ENCODE measurements at regions not wholly inside any gene's neighbourhood (a gene's known extent, or its start where the extent isn't known, plus 50 kb on each side); places are given as distances from the start of the nearest gene placed in this dataset.

GRCh38 chr13:104137416-104137815 lies 1071.2 kb upstream of the SLC10A2 start:
- no peak overlapping the region for H3K18ac ChIP-seq (ENCODE audit: low read depth, low read length)
- no peak overlapping the region for H2AFZ ChIP-seq (replicated peaks; ENCODE audit: low read length, poor library complexity)
- dilution Hi-C loops (cut with HindIII; ENCODE audit: low sequenced_read_pairs, unreplicated experiment) = no loop called here
- no peaks in the 10 kb centered on the region for H3K4me1 ChIP-seq (ENCODE audit: control insufficient read depth, insufficient read depth, low read length)
- no peak overlapping the region for H4K8ac ChIP-seq (ENCODE audit: low read depth in 2 of 2, low read length in 2 of 2)
- in situ Hi-C loops (cut with MboI; ENCODE audit: low sequenced_read_pairs) = no loop called here
- TF ChIP-seq MAFK (IDR thresholded peaks at IDR 0.05; ENCODE audit: low read depth, low read length) = no peak
- TF ChIP-seq MAZ (IDR thresholded peaks at IDR 0.05; ENCODE audit: borderline replicate concordance, low read depth, low read length) = no peak
- no peak for TF ChIP-seq USF2 (IDR thresholded peaks at IDR 0.05; ENCODE audit: low read depth, low read length)
- no peak for TF ChIP-seq RCOR1 (IDR thresholded peaks at IDR 0.05; ENCODE audit: insufficient replicate concordance, low read length)
- no peak for TF ChIP-seq ELK1 (IDR thresholded peaks at IDR 0.05; ENCODE audit: borderline replicate concordance, low read depth, low read length)
- TF ChIP-seq POLR2A (IDR thresholded peaks at IDR 0.05; ENCODE audit: low read depth, low read length) = no peak
- no peak for TF ChIP-seq CEBPB (IDR thresholded peaks at IDR 0.05; ENCODE audit: low read depth, low read length)
- TF ChIP-seq CHD1 (IDR thresholded peaks at IDR 0.05; ENCODE audit: low read depth, low read length) = no peak
- no peak for TF ChIP-seq FOS (IDR thresholded peaks at IDR 0.05; ENCODE audit: low read depth, low read length)
- TF ChIP-seq NFE2L2 (IDR thresholded peaks at IDR 0.05; ENCODE audit: low read depth, low read length) = no peak
- no peak for TF ChIP-seq RFX5 (IDR thresholded peaks at IDR 0.05; ENCODE audit: low read depth, low read length)
- no peak for TF ChIP-seq MXI1 (IDR thresholded peaks at IDR 0.05; ENCODE audit: borderline replicate concordance, low read depth, low read length)
- TF ChIP-seq SMC3 (IDR thresholded peaks at IDR 0.05; ENCODE audit: low read depth, low read length) = no peak
- no peak for TF ChIP-seq CTCF (conservative IDR thresholded peaks at IDR 0.05; ENCODE audit: low read depth, low read length)
- no peak for TF ChIP-seq BHLHE40 (IDR thresholded peaks at IDR 0.05; ENCODE audit: low read depth, low read length)
- no peak for TF ChIP-seq RAD21 (IDR thresholded peaks at IDR 0.05; ENCODE audit: low read length)
- no peak overlapping the region for H3K23ac ChIP-seq (ENCODE audit: low read depth, low read length)
- H4K91ac ChIP-seq (ENCODE audit: insufficient read depth, low read depth, low read length) = no peak overlapping the region
- no peak overlapping the region for H3K9ac ChIP-seq (ENCODE audit: low read depth, low read length)
- ChIA-PET CTCF (no interaction called here), POLR2A (ENCODE audit: unreplicated experiment) (no interaction called here)
- H3K14ac ChIP-seq (replicated peaks; ENCODE audit: low read depth, low read length) = no peak overlapping the region
- no peaks in the 10 kb centered on the region for H3K9me1 ChIP-seq (ENCODE audit: insufficient read depth, low read length)
- H3K9me3 ChIP-seq (ENCODE audit: control insufficient read depth, insufficient read depth, low read length) = no peaks in the 10 kb centered on the region; the same call in 1 of the 2 replicates
- no peak overlapping the region for H3K4ac ChIP-seq (ENCODE audit: low read depth, low read length)
- intact Hi-C loops (cut with micrococcal nuclease) = no loop called here
- H2BK120ac ChIP-seq (ENCODE audit: low read depth, low read length) = no peak overlapping the region
- BruUV-seq (replicated peaks) = no TSS peak
- no peaks in the 10 kb centered on the region for H3K27me3 ChIP-seq (ENCODE audit: control insufficient read depth, insufficient read depth, low read length)
- no peak for DNase-seq
- no peak overlapping the region for H3K4me3 ChIP-seq (ENCODE audit: insufficient read depth, low read depth, low read length)
- H3K4me2 ChIP-seq (ENCODE audit: low read depth, low read length) = no peak overlapping the region
- no peak overlapping the region for H2AK9ac ChIP-seq (replicated peaks; ENCODE audit: low read depth, low read length, poor library complexity)
- H2BK5ac ChIP-seq (ENCODE audit: low read depth, low read length, poor library complexity, severe bottlenecking) = no peak overlapping the region
- no peaks in the 10 kb centered on the region for H3K36me3 ChIP-seq (ENCODE audit: control insufficient read depth, insufficient read depth, low read length)
- no peak overlapping the region for H2BK15ac ChIP-seq (ENCODE audit: low read depth, low read length)
- ATAC-seq (ENCODE audit: low read depth) = no peak
- H2AK5ac ChIP-seq (ENCODE audit: low read depth, low read length) = no peak overlapping the region
- H3K56ac ChIP-seq (ENCODE audit: extremely low read depth, insufficient read depth, low read length) = no peak overlapping the region
- no peak overlapping the region for H4K5ac ChIP-seq (ENCODE audit: low read depth, low read length)
- H3K79me1 ChIP-seq (ENCODE audit: low read depth in 1 of 2, low read length in 2 of 2) = no peaks in the 10 kb centered on the region
- H4K20me1 ChIP-seq (ENCODE audit: insufficient read depth, low read length) = no peaks in the 10 kb centered on the region
- no peak overlapping the region for H2BK20ac ChIP-seq (ENCODE audit: low read depth, low read length)
- H3K27ac ChIP-seq (ENCODE audit: insufficient read depth, low read length) = no peak overlapping the region
- WGBS, 2 experiments (ENCODE audit: extremely low coverage in 2 of 2, insufficient read length in 1 of 2) = no CpG with 5 or more reads among the region's 6 CpGs

All from IMR-90 (cell line).